ENCODE measurements at regions not wholly inside any gene's neighbourhood (a gene's known extent, or its start where the extent isn't known, plus 50 kb on each side); places are given as distances from the start of the nearest gene placed in this dataset.
"Not testable (repeated sequence)": the region's sequence is repeated elsewhere in the genome, so short reads cannot be mapped to it uniquely, and the experiment has no call there.

GRCh38 chr7:126163647-126164046 lies 1089.1 kb downstream of the GRM8 start:
- DNase-seq = no peak
- no peaks in the 10 kb centered on the region for H3K27me3 Mint-ChIP-seq (ENCODE audit: low read depth)
- H3K36me3 Mint-ChIP-seq (ENCODE audit: low read depth) = no peaks in the 10 kb centered on the region
- no peaks in the 10 kb centered on the region for H3K4me1 Mint-ChIP-seq (ENCODE audit: low read depth)
- no peak for ATAC-seq
- H3K27ac Mint-ChIP-seq = no peak overlapping the region
- CTCF ChIA-PET = no interaction called here
- no peak overlapping the region for H3K4me3 Mint-ChIP-seq
- POLR2A ChIA-PET = no interaction called here
- H3K9me3 Mint-ChIP-seq (ENCODE audit: insufficient read depth) = peaks cover 15% of the 10 kb centered on the region

- no peaks in the 10 kb centered on the region for H3K4me1 Mint-ChIP-seq (ENCODE audit: low read depth)
- DNase-seq (no peak), ATAC-seq (no peak)
- CTCF ChIA-PET = no interaction called here
- no peak overlapping the region for H3K27ac Mint-ChIP-seq
- no peak overlapping the region for H3K4me3 Mint-ChIP-seq
- H3K9me3 Mint-ChIP-seq (ENCODE audit: insufficient read depth) = peaks cover 7% of the 10 kb centered on the region
- POLR2A ChIA-PET = no interaction called here
- H3K36me3 Mint-ChIP-seq (ENCODE audit: low read depth) = no peaks in the 10 kb centered on the region
- H3K27me3 Mint-ChIP-seq (ENCODE audit: low read depth) = no peaks in the 10 kb centered on the region
These were observed 1095.3 kb downstream of the GRM8 start for GRCh38 chr7:126157391-126157790.

DNA sequence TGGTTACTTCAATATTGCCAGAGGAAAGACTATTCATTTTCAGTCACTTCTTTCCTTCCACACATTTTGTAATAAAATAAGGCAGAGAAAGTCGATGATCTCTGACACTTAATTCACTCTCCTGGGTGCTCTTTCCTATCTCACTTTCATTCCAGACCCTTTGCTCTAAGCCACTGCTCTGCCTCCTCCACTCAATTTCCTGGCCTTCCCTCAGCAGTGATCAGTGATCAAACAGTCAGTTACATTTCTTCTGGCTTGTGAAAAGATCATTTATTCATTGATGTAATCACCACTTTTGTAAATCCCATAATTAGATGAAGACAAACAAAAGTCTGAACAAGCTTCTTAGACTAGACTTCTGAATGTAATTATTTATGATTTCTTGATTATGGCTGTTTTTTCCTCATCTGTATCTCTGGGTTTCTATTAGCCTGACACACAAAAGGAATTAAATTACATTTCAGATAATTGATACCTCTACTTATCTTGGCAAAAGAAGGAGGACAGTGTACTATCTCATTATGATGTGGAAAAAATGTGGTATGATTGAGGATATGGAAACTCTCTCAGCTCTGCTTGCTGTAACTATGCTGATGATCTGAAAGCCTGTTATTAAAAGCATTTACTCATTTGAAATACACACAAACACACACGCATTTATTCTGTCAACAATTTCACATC lies 1102.3 kb downstream of the GRM8 start:
- H3K9me3 Mint-ChIP-seq (ENCODE audit: insufficient read depth) = no peaks in the 10 kb centered on the region
- CTCF ChIA-PET = no interaction called here
- no peaks in the 10 kb centered on the region for H3K4me1 Mint-ChIP-seq (ENCODE audit: low read depth)
- no peak overlapping the region for H3K27ac Mint-ChIP-seq
- no peaks in the 10 kb centered on the region for H3K36me3 Mint-ChIP-seq (ENCODE audit: low read depth)
- DNase-seq (no peak), ATAC-seq (no peak)
- no peaks in the 10 kb centered on the region for H3K27me3 Mint-ChIP-seq (ENCODE audit: low read depth)
- POLR2A ChIA-PET = no interaction called here
- H3K4me3 Mint-ChIP-seq = no peak overlapping the region

DNA sequence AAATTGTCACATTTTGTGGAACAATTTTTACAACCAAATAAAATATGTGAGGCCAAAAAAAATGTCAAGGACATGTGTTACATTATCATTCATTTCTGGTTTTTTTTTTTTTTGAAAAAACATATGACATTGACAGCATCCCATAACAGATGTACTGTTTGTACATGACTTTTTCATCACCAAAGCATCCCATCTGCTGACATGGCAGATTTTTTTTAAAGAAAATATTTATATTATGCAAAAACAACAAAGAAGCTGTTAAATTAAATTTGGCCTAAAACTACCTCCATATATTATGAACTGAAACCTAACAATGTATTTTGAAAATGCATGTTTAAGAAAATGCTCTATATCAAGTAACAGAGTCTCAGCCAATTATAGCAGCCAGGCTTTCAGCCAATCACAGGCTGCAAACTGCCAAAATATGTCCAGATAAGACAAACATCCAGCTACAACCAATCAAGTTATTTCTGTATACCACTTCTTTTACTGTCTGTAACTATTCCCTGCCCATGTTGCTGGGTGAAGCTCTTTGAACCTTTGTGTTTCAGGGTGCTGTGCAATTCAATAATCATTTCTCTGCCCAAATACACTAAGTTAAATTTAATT lies 1111.8 kb downstream of the GRM8 start:
- Mint-ChIP-seq H3K4me1 (ENCODE audit: low read depth) (no peaks in the 10 kb centered on the region), H3K36me3 (ENCODE audit: low read depth) (no peaks in the 10 kb centered on the region), H3K27ac (no peak overlapping the region), H3K27me3 (ENCODE audit: low read depth) (no peaks in the 10 kb centered on the region), H3K4me3 (no peak overlapping the region), H3K9me3 (ENCODE audit: insufficient read depth) (no peaks in the 10 kb centered on the region)
- DNase-seq = no peak
- ATAC-seq = no peak
- CTCF ChIA-PET = no interaction called here
- POLR2A ChIA-PET = no interaction called here

GRCh38 chr7:126119981-126120380 lies 1132.8 kb downstream of the GRM8 start:
- Mint-ChIP-seq H3K9me3 (ENCODE audit: insufficient read depth) (peaks cover 14% of the 10 kb centered on the region), H3K36me3 (ENCODE audit: low read depth) (no peaks in the 10 kb centered on the region), H3K4me3 (no peak overlapping the region), H3K27me3 (ENCODE audit: low read depth) (no peaks in the 10 kb centered on the region), H3K27ac (no peak overlapping the region), H3K4me1 (ENCODE audit: low read depth) (no peaks in the 10 kb centered on the region)
- ChIA-PET POLR2A (no interaction called here), CTCF (no interaction called here)
- ATAC-seq = no peak
- no peak for DNase-seq

DNA sequence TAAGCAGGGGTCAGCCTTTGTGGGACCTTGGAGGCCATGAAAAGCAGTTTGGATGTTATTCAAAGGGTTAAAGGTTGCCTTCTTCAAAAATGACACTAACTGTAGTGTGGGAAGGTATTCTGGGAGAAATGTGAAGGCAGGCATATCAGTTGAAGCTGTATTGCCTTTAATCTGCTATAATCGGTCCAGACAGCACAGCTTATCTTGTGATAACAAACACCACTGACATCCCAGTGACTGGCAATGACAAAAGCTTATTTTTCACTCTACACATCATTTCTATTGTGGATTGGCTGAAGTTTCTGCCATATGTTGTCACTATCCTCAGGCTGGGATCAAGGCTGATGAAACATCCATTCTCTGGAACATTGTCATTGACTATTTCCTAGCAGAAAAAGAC lies 1149.2 kb downstream of the GRM8 start:
- ChIA-PET POLR2A (no interaction called here), CTCF (no interaction called here)
- Mint-ChIP-seq H3K36me3 (ENCODE audit: low read depth) (no peaks in the 10 kb centered on the region), H3K9me3 (ENCODE audit: insufficient read depth) (peaks cover 32% of the 10 kb centered on the region), H3K27me3 (ENCODE audit: low read depth) (no peaks in the 10 kb centered on the region), H3K27ac (no peak overlapping the region), H3K4me1 (ENCODE audit: low read depth) (no peaks in the 10 kb centered on the region), H3K4me3 (no peak overlapping the region)
- ATAC-seq = no peak
- DNase-seq = no peak

DNA sequence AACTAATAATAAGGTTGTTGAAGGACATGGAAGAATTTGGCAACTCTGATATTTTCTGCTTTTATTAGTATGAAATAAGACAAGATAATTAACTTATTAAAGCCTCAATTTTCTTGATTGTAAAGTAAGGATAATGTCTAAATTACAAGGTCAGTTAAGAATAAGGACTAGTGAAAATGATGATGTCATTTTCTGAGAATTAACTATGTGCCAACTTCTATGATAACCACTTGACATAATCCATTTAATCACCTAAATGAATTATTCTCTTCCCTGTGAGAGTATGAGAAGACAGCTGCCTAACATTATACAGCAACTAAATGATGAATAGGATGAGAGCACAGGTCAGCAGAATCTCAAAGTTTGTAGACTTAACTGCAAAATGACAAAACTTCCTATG lies 1153.4 kb upstream of the POT1 start:
- no peaks in the 10 kb centered on the region for H3K27me3 Mint-ChIP-seq (ENCODE audit: low read depth)
- no peak overlapping the region for H3K27ac Mint-ChIP-seq
- H3K36me3 Mint-ChIP-seq (ENCODE audit: low read depth) = no peaks in the 10 kb centered on the region
- H3K4me1 Mint-ChIP-seq (ENCODE audit: low read depth) = no peaks in the 10 kb centered on the region
- DNase-seq (no peak), ATAC-seq (no peak)
- peaks cover 13% of the 10 kb centered on the region for H3K9me3 Mint-ChIP-seq (ENCODE audit: insufficient read depth)
- ChIA-PET POLR2A (no interaction called here), CTCF (no interaction called here)
- no peak overlapping the region for H3K4me3 Mint-ChIP-seq

DNA sequence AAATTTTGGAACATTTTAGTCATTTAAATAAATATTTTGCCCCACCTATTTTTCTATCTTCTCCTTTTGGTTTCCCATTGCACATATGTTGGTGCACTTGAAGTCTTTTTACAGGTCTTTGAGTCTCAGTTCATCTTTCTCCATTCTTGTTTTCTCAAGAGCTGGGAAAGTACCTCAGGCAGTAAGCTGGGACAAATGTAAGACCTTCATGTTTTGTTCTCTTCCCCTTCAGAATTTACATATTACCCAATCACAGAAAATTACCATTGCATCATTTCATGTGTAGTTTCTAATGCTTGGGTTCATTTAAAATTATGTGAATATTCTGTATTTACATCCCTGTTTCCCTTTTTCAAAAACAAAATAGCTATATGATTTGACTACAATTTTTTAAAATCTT lies 1150.0 kb upstream of the POT1 start:
- Mint-ChIP-seq H3K36me3 (ENCODE audit: low read depth) (no peaks in the 10 kb centered on the region), H3K27ac (no peak overlapping the region), H3K27me3 (ENCODE audit: low read depth) (no peaks in the 10 kb centered on the region), H3K9me3 (ENCODE audit: insufficient read depth) (peaks cover 3% of the 10 kb centered on the region), H3K4me1 (ENCODE audit: low read depth) (no peaks in the 10 kb centered on the region), H3K4me3 (no peak overlapping the region)
- ATAC-seq (no peak), DNase-seq (no peak)
- ChIA-PET CTCF (no interaction called here), POLR2A (no interaction called here)

- Mint-ChIP-seq H3K27me3 (ENCODE audit: low read depth) (no peaks in the 10 kb centered on the region), H3K36me3 (ENCODE audit: low read depth) (no peaks in the 10 kb centered on the region), H3K9me3 (ENCODE audit: insufficient read depth) (peaks cover 3% of the 10 kb centered on the region), H3K4me3 (no peak overlapping the region), H3K4me1 (ENCODE audit: low read depth) (no peaks in the 10 kb centered on the region), H3K27ac (no peak overlapping the region)
- ChIA-PET CTCF (no interaction called here), POLR2A (no interaction called here)
- ATAC-seq (no peak), DNase-seq (no peak)
These were observed 1149.5 kb upstream of the POT1 start for GRCh38 chr7:126079151-126079550.

GRCh38 chr7:126065766-126066165 lies 1136.1 kb upstream of the POT1 start:
- ChIA-PET CTCF (no interaction called here), POLR2A (no interaction called here)
- Mint-ChIP-seq H3K27ac (no peak overlapping the region), H3K4me3 (no peak overlapping the region), H3K27me3 (ENCODE audit: low read depth) (no peaks in the 10 kb centered on the region), H3K36me3 (ENCODE audit: low read depth) (no peaks in the 10 kb centered on the region), H3K4me1 (ENCODE audit: low read depth) (no peaks in the 10 kb centered on the region), H3K9me3 (ENCODE audit: insufficient read depth) (peaks cover 8% of the 10 kb centered on the region)
- DNase-seq = no peak
- no peak for ATAC-seq

GRCh38 chr7:126057979-126058378 lies 1128.4 kb upstream of the POT1 start:
- no peaks in the 10 kb centered on the region for H3K27me3 Mint-ChIP-seq (ENCODE audit: low read depth)
- no peak for DNase-seq
- no peak for ATAC-seq
- ChIA-PET CTCF (no interaction called here), POLR2A (no interaction called here)
- no peaks in the 10 kb centered on the region for H3K36me3 Mint-ChIP-seq (ENCODE audit: low read depth)
- H3K4me3 Mint-ChIP-seq = no peak overlapping the region
- H3K4me1 Mint-ChIP-seq (ENCODE audit: low read depth) = no peaks in the 10 kb centered on the region
- peaks cover 12% of the 10 kb centered on the region for H3K9me3 Mint-ChIP-seq (ENCODE audit: insufficient read depth)
- H3K27ac Mint-ChIP-seq = no peak overlapping the region

GRCh38 chr7:126056613-126057012 lies 1127.0 kb upstream of the POT1 start:
- H3K4me1 Mint-ChIP-seq (ENCODE audit: low read depth); H3K27me3 Mint-ChIP-seq (ENCODE audit: low read depth); ATAC-seq; H3K27ac Mint-ChIP-seq; POLR2A ChIA-PET; H3K4me3 Mint-ChIP-seq; DNase-seq; H3K36me3 Mint-ChIP-seq (ENCODE audit: low read depth); CTCF ChIA-PET: not testable (repeated sequence)
- H3K9me3 Mint-ChIP-seq (ENCODE audit: insufficient read depth) = peaks cover 13% of the 10 kb centered on the region

DNA sequence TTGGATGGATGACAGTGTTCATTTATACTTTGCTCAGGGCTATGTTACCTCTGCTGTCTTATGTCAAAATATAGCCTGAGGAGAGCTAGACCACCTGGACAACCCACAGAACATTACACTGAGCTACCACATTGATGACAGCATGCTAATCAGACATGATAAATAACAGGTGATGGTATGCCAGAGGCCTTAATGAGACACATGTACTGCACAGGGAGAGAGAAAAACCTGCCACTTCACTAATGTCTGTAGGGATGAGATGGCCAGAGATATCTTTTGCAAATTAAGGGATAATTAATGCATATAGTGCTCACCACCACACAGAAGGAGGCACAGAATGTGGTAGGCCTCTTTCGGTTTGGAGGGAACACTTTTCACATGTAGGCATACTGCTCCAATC lies 1122.6 kb upstream of the POT1 start:
- Mint-ChIP-seq H3K27ac (no peak overlapping the region), H3K4me1 (ENCODE audit: low read depth) (no peaks in the 10 kb centered on the region), H3K9me3 (ENCODE audit: insufficient read depth) (peaks cover 19% of the 10 kb centered on the region), H3K4me3 (no peak overlapping the region), H3K36me3 (ENCODE audit: low read depth) (no peaks in the 10 kb centered on the region), H3K27me3 (ENCODE audit: low read depth) (no peaks in the 10 kb centered on the region)
- ATAC-seq (no peak), DNase-seq (no peak)
- ChIA-PET POLR2A (no interaction called here), CTCF (no interaction called here)

Data from activated CD8-positive, alpha-beta T cell treated with anti-CD3 and anti-CD28 coated beads, Interleukin-2, amount 10 ng/mL, durations not matched to agents 7 days and 5 days (primary cell).